VCaP (cell line): ENCODE measurements at regions not wholly inside any gene's neighbourhood (a gene's known extent, or its start where the extent isn't known, plus 50 kb on each side); places are given as distances from the start of the nearest gene placed in this dataset.
"Not testable (repeated sequence)": the region's sequence is repeated elsewhere in the genome, so short reads cannot be mapped to it uniquely, and the experiment has no call there.

ENCODE experiments used
- H3K27ac ChIP-seq: fragments of 450-650 bp; 2 replicates; pipeline ENCODE4 v1.5.1; 2017
- CTCF ChIP-seq: fragments of 450-650 bp; conservative IDR thresholded peaks from 2 replicates; pipeline ENCODE4 v1.5.1; 2017; ENCODE audit warnings: mild to moderate bottlenecking, moderate library complexity

- TF ChIP-seq CTCF: no peak
- no peak overlapping the region for H3K27ac ChIP-seq
Observed at GRCh38 chr6:1170794-1171193, 141.1 kb upstream of the FOXQ1 start.

DNA sequence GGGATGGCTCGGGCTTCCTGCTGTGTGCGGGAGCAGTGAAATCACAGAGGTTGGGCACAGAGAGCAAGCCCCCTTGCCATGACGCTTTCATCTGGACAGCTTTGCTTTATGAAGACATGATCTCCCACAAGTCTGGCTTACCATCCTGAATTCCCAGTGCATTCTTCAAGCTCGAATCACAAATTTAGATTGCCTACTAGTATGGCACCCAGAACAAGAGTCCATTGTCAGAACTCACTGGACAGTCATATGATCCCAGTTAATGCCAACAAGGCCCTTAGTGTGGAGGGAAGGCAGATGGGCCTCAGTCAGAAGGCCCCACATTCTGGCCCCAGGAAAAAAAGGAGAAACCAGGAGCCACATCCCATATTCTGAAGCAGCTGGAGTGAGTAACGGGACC lies 147.3 kb upstream of the FOXQ1 start:
- H3K27ac ChIP-seq: no peak overlapping the region
- no peak for TF ChIP-seq CTCF

- H3K27ac ChIP-seq: no peak overlapping the region
- no peak for TF ChIP-seq CTCF
Observed at GRCh38 chr6:1163501-1163900, 148.4 kb upstream of the FOXQ1 start.

GRCh38 chr6:1162367-1163275 lies 149.3 kb upstream of the FOXQ1 start:
- TF ChIP-seq CTCF: no peak
- H3K27ac ChIP-seq: no peak overlapping the region

GRCh38 chr6:1156411-1156810 lies 155.5 kb upstream of the FOXQ1 start:
- H3K27ac ChIP-seq: not testable (repeated sequence)

- no peak for TF ChIP-seq CTCF
- no peak overlapping the region for H3K27ac ChIP-seq
Observed at GRCh38 chr6:1153696-1154245, 158.1 kb upstream of the FOXQ1 start.

DNA sequence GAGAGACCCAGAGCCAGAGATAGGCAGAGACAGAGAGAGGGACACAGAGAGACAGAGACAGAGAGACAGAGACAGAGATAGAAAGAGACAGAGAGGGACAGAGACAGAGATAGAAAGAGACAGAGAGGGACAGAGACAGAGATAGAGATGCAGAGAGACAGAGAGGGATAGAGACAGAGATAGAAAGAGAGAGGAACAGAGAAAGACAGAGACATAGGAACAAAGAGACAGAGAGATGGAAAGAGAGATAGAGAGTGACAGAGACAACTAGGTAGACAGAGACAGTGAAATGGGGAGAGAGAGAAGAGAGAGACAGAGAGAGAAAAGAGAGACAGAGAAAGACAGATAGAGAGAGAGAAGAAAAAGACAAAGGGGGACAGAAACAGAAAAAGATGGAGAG lies 165.4 kb upstream of the FOXQ1 start:
- TF ChIP-seq CTCF: no peak
- no peak overlapping the region for H3K27ac ChIP-seq

- TF ChIP-seq CTCF: no peak
Observed at GRCh38 chr6:1145768-1146218, 166.1 kb upstream of the FOXQ1 start.

More at GRCh38 chr6:1145768-1146218, 166.1 kb upstream of the FOXQ1 start:
- no peak overlapping the region for H3K27ac ChIP-seq
